AG09319 (cell line): ENCODE measurements at regions not wholly inside any gene's neighbourhood (a gene's known extent, or its start where the extent isn't known, plus 50 kb on each side); places are given as distances from the start of the nearest gene placed in this dataset.

Experiments used
- DNase-seq: peaks from one replicate; pipeline ENCODE4 v3.0.0-alpha.2; 2010; ENCODE audit warnings: low read depth; ENCODE audit errors: extremely low read depth
- TF ChIP-seq, protein P1 (sequence below): IDR thresholded peaks from 2 replicates; pipeline ENCODE4 v1.5.1; 2011; ENCODE audit warnings: low read depth, mild to moderate bottlenecking, inconsistent platforms, low read length, moderate library complexity

DNA sequence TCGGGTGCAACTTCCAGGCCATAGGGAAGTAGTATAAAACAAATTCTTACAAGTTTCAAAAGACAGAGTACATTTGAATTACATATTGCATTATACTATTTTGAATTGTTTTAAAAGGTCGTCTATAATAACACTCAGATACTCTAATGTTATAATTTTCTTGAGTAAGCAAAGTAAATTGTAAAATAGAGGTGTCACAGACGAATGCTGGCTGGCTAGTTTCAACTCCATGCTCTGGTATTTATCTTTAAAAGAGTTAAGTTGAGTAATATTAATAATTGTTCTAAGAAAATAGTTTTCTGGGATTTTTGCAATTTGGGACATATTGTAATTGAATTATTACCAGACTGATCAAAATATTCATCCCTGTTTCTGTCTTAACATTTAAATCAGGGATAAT, 764.9 kb downstream of the TECRL start:
- TF ChIP-seq, protein P1, sequence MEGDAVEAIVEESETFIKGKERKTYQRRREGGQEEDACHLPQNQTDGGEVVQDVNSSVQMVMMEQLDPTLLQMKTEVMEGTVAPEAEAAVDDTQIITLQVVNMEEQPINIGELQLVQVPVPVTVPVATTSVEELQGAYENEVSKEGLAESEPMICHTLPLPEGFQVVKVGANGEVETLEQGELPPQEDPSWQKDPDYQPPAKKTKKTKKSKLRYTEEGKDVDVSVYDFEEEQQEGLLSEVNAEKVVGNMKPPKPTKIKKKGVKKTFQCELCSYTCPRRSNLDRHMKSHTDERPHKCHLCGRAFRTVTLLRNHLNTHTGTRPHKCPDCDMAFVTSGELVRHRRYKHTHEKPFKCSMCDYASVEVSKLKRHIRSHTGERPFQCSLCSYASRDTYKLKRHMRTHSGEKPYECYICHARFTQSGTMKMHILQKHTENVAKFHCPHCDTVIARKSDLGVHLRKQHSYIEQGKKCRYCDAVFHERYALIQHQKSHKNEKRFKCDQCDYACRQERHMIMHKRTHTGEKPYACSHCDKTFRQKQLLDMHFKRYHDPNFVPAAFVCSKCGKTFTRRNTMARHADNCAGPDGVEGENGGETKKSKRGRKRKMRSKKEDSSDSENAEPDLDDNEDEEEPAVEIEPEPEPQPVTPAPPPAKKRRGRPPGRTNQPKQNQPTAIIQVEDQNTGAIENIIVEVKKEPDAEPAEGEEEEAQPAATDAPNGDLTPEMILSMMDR = no peak
- DNase-seq = no peak

GRCh38 chr4:63637270-63637669, 772.0 kb downstream of the TECRL start:
- TF ChIP-seq, protein P1 = no peak
- DNase-seq = no peak

DNA sequence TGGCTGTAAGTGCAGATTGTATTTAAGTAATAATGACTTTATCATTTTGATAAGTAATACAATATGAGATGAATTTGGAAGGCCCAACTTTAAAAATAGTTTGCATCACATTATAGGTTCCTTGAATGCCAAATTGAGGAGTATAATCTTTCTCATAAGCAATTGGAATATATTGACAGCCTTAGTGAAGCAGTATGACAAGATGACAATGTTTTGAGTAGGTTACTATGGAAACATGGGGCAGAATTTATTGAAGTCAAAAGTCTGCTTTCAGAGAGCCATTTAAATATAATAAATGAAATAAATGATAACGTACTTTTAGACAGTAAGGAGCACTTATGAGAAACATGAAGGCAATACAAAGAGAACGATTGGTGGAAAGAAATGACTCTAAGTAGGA, 776.4 kb downstream of the TECRL start:
- TF ChIP-seq, protein P1 = no peak
- DNase-seq = no peak

DNA sequence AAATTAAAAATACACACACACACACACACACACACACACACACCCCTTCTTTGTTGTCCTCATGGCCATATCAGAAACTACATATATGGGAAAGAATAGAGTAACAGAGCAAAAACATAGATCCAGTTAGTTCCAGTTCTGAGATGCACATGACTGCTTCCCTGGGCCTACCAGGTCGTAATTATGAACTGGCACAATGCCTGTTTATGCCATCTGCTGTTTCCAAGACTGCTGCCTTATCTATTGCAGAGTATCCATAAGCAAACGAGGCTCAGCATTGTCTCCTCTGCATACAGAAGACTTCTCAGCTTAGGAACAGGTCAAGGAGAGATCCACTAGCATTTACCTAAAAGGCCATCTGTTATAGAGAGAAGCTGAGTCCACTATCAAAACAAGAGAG, 789.0 kb downstream of the TECRL start:
- DNase-seq = no peak
- TF ChIP-seq, protein P1 = no peak

- TF ChIP-seq, protein P1 = no peak
These were observed 789.5 kb downstream of the TECRL start for GRCh38 chr4:63619771-63620170.

DNA sequence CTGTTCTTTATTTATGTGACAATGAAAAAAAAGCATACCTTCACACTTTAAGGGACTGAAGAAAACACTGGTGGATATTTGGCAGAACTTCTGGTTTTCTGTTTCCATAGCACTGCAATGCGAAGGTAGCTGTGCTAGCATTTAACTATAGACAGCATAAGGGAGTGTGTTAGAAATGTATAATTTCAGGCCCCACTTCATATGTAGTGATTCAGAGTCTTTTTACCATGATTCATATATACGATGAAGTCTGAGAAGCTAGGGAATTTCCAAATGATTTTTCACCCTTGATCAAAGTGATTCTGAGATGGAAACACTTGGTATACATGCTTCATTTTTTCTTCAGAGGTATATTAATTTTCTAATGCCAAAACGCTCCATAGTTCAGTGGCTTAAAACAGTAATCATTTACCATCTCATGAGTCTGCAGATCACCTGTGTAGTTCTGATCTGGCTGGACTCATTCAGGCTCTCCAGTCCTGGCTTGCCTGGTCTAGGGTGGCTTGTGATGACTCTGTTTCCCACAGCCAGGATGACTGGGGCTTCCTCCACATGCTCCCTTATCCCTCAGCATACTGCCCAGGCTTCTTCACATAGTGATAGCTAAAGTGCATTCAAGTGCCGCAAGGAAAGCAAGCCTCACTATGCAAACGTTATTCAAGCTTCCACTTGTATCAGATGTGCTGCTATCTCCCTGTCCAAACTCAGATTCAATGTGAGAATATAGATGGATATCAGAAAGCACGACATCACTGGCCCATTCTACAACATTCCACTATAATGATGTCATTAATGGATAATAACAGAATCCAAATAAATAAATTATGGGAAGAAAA, 790.1 kb downstream of the TECRL start:
- no peak for DNase-seq
- TF ChIP-seq, protein P1 = no peak

More at GRCh38 chr4:63619771-63620170, 789.5 kb downstream of the TECRL start:
- no peak for DNase-seq

DNA sequence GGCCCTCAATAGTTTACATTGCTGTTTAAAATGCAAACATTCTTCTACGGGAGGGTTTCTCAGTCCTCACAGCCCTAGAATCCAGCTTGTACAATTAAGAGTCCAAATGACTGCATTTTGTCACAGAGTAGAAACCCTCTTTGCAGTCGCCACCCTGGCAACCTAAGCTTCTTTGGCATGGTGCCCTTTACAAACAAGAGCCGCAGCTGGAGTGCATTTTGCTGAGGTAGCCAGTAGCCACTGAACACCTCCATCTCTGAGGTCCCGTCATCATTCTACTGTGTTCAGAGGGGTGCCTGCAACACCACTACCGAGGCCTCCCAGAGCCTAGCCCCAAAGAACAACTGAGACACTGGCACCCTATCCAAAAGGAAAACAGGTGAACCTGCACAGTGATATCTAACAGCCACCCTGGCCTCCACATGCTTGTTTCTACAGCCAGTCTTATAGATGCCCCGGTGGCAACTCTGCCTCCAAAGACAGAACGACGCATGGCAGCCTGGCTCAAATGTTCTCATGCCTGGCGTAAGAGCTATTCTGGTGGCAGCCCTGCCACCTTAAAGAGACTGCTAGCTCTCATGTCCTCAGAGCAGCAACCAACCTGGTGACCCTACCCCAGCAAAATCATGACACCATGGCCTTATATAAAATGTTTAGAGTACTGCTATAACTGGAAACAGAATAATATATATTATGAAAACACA, 801.9 kb downstream of the TECRL start:
- TF ChIP-seq, protein P1 = no peak
- no peak for DNase-seq
